Activated B cell treated with CpG ODN at 0.5 μM for 24 hours (primary cell): ENCODE measurements at regions not wholly inside any gene's neighbourhood (a gene's known extent, or its start where the extent isn't known, plus 50 kb on each side); places are given as distances from the start of the nearest gene placed in this dataset.

Experiments
- ATAC-seq: fragments of 200-7000 bp; cut with Tn5 transposase; one replicate; pipeline ENCODE4 v1.10.0; 2021; ENCODE audit warnings: low read depth, mild to moderate bottlenecking, moderate library complexity
- CTCF ChIA-PET: fragments of 350-600 bp; sonication (Branson Sonifier 250); formaldehyde crosslinking; loops from one replicate; lab custom pipeline; 2021; ENCODE audit warnings: antibody characterized with exemption; lab: Charles Lee
- POLR2A ChIA-PET: fragments of 350-600 bp; sonication (Branson Sonifier 250); formaldehyde crosslinking; loops from one replicate; lab custom pipeline; 2021; ENCODE audit warnings: antibody characterized with exemption; lab: Charles Lee
- DNase-seq: peaks from one replicate; pipeline ENCODE4 v3.0.0; 2022
- H3K27ac Mint-ChIP-seq: one replicate; pipeline ENCODE4 v1.8.0; 2020; ENCODE audit warnings: mixed read lengths
- H3K27me3 Mint-ChIP-seq: one replicate; pipeline ENCODE4 v1.8.0; 2021; ENCODE audit warnings: mixed read lengths
- H3K36me3 Mint-ChIP-seq: one replicate; pipeline ENCODE4 v1.8.0; 2021; ENCODE audit warnings: low read depth, mixed read lengths
- H3K4me1 Mint-ChIP-seq: one replicate; pipeline ENCODE4 v1.8.0; 2021; ENCODE audit warnings: mixed read lengths
- H3K4me3 Mint-ChIP-seq: one replicate; pipeline ENCODE4 v1.8.0; 2020; ENCODE audit warnings: mild to moderate bottlenecking, mixed read lengths
- H3K9me3 Mint-ChIP-seq: one replicate; pipeline ENCODE4 v1.8.0; 2020; ENCODE audit warnings: mixed read lengths
- intact Hi-C: fragments of 100-400 bp; cut with micrococcal nuclease; formaldehyde crosslinking; loops from one replicate; pipeline ENCODE4 v1.15.1; 2024
- TF ChIP-seq, protein P1 (sequence below): fragments of 200-600 bp; IDR thresholded peaks from one replicate; pipeline ENCODE4 v1.8.0; 2022; ENCODE audit warnings: antibody characterized with exemption, mild to moderate bottlenecking

- Mint-ChIP-seq H3K9me3 (peaks cover 12% of the 10 kb centered on the region), H3K4me1 (no peaks in the 10 kb centered on the region), H3K27me3 (no peaks in the 10 kb centered on the region), H3K27ac (no peak overlapping the region), H3K4me3 (no peak overlapping the region), H3K36me3 (no peaks in the 10 kb centered on the region)
- TF ChIP-seq, protein P1, sequence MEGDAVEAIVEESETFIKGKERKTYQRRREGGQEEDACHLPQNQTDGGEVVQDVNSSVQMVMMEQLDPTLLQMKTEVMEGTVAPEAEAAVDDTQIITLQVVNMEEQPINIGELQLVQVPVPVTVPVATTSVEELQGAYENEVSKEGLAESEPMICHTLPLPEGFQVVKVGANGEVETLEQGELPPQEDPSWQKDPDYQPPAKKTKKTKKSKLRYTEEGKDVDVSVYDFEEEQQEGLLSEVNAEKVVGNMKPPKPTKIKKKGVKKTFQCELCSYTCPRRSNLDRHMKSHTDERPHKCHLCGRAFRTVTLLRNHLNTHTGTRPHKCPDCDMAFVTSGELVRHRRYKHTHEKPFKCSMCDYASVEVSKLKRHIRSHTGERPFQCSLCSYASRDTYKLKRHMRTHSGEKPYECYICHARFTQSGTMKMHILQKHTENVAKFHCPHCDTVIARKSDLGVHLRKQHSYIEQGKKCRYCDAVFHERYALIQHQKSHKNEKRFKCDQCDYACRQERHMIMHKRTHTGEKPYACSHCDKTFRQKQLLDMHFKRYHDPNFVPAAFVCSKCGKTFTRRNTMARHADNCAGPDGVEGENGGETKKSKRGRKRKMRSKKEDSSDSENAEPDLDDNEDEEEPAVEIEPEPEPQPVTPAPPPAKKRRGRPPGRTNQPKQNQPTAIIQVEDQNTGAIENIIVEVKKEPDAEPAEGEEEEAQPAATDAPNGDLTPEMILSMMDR, result peak; percentile 32
- ATAC-seq, result no peak
- no peak for DNase-seq
- intact Hi-C loops, result no loop called here
- CTCF ChIA-PET, result no interaction called here
- POLR2A ChIA-PET, result no interaction called here
Measured at GRCh38 chr7:125462615-125463014, 533.0 kb upstream of the POT1 start.

DNA sequence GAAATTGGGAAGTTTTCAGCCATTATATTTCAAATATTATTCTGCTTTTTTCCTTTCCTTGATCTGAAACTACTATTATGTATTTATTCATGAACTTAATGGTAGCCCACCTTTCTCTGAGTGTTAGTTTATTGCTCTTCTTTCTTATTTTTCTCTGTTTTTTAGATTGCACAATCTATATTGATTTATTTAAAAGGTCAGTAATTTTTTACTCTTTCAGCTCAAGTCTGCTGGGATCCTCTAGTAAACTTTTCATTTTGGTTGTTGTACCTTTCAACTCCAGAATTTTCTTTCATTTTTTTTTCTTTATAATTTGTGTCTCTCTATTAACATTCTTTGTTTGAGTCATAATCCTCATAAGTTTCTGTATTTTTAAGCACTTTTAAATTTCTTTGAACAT is 529.4 kb upstream of the POT1 start:
- no peaks in the 10 kb centered on the region for H3K4me1 Mint-ChIP-seq
- H3K27me3 Mint-ChIP-seq, result no peaks in the 10 kb centered on the region
- no peak overlapping the region for H3K4me3 Mint-ChIP-seq

GRCh38 chr7:125450749-125451148 is 521.1 kb upstream of the POT1 start:
- ATAC-seq (no peak), DNase-seq (no peak)
- H3K27ac Mint-ChIP-seq, result no peak overlapping the region
- TF ChIP-seq, protein P1, result no peak
- no peaks in the 10 kb centered on the region for H3K27me3 Mint-ChIP-seq
- peaks cover 4% of the 10 kb centered on the region for H3K9me3 Mint-ChIP-seq
- intact Hi-C loops, result no loop called here
- H3K36me3 Mint-ChIP-seq, result no peaks in the 10 kb centered on the region
- H3K4me1 Mint-ChIP-seq, result no peaks in the 10 kb centered on the region
- CTCF ChIA-PET, result no interaction called here
- POLR2A ChIA-PET, result no interaction called here
- no peak overlapping the region for H3K4me3 Mint-ChIP-seq

More for the DNA sequence above, 529.4 kb upstream of the POT1 start:
- ATAC-seq (no peak), DNase-seq (no peak)
- TF ChIP-seq, protein P1, result no peak
- Mint-ChIP-seq H3K36me3 (no peaks in the 10 kb centered on the region), H3K27ac (no peak overlapping the region), H3K9me3 (peaks cover 18% of the 10 kb centered on the region)
- POLR2A ChIA-PET, result no interaction called here
- intact Hi-C loops, result no loop called here
- CTCF ChIA-PET, result no interaction called here

- Mint-ChIP-seq H3K36me3 (no peaks in the 10 kb centered on the region), H3K4me3 (no peak overlapping the region), H3K27ac (no peak overlapping the region), H3K27me3 (no peaks in the 10 kb centered on the region), H3K4me1 (no peaks in the 10 kb centered on the region), H3K9me3 (peaks cover 9% of the 10 kb centered on the region)
- CTCF ChIA-PET, result no interaction called here
- ATAC-seq (no peak), DNase-seq (no peak)
- POLR2A ChIA-PET, result no interaction called here
- intact Hi-C loops, result no loop called here
- TF ChIP-seq, protein P1, result no peak
Measured at GRCh38 chr7:125445836-125446235, 516.2 kb upstream of the POT1 start.

DNA sequence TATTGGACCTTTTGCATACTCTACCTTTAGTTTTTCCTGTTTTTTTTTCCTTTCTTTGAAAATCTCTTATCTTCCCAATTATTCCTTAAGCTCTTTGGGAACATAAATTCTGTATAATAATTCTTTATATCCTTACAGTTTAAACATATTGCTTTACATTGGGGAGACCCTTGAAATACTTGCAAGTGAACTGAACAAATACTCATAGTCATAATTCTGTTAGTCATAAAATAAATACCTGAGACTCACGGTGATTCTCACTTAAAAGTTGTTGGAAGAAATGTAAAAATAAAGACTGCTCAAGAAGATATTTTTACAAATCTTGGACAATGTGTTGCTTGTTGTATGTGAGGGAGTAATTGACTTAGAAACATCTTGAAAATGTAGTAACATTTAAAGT is 515.2 kb upstream of the POT1 start:
- POLR2A ChIA-PET, result no interaction called here
- Mint-ChIP-seq H3K4me3 (no peak overlapping the region), H3K27me3 (no peaks in the 10 kb centered on the region), H3K9me3 (peaks cover 9% of the 10 kb centered on the region), H3K4me1 (no peaks in the 10 kb centered on the region), H3K36me3 (no peaks in the 10 kb centered on the region), H3K27ac (no peak overlapping the region)
- TF ChIP-seq, protein P1, result no peak
- intact Hi-C loops, result no loop called here
- ATAC-seq (no peak), DNase-seq (no peak)
- CTCF ChIA-PET, result no interaction called here
